ENCODE measurements at regions not wholly inside any gene's neighbourhood (a gene's known extent, or its start where the extent isn't known, plus 50 kb on each side); places are given as distances from the start of the nearest gene placed in this dataset.
"Not testable (repeated sequence)": the region's sequence is repeated elsewhere in the genome, so short reads cannot be mapped to it uniquely, and the experiment has no call there.

- no peak overlapping the region for H3K4me2 ChIP-seq
- no peaks in the 10 kb centered on the region for H3K4me1 ChIP-seq (ENCODE audit: insufficient read depth)
- H3K27me3 ChIP-seq = no peaks in the 10 kb centered on the region
- H3K9me3 ChIP-seq (ENCODE audit: low read depth) = no peaks in the 10 kb centered on the region
- no peak for DNase-seq (ENCODE audit: low spot score)
- 54% methylated on average over 3 of the region's 3 CpGs for WGBS (ENCODE audit: low lambda C conversion rate, missing lambda C conversion rate)
- no peak overlapping the region for H3K27ac ChIP-seq
- H4K20me1 ChIP-seq (ENCODE audit: insufficient read depth, poor library complexity, severe bottlenecking) = no peaks in the 10 kb centered on the region
- TF ChIP-seq CTCF (IDR thresholded peaks at IDR 0.05; ENCODE audit: poor library complexity) (no peak), EZH2phosphoT487 (IDR thresholded peaks at IDR 0.05; ENCODE audit: low read depth, severe bottlenecking, unreplicated experiment) (no peak), EZH2 (IDR thresholded peaks at IDR 0.05; ENCODE audit: borderline replicate concordance) (no peak)
- no peak overlapping the region for H2AFZ ChIP-seq
- H3K79me2 ChIP-seq = no peaks in the 10 kb centered on the region
- no peaks in the 10 kb centered on the region for H3K36me3 ChIP-seq (replicated peaks; ENCODE audit: insufficient read depth, low read depth)
- no peaks in the 10 kb centered on the region for H3K9me2 ChIP-seq (replicated peaks; ENCODE audit: insufficient read depth)
- no peak overlapping the region for H3K4me3 ChIP-seq
These were observed 548.7 kb downstream of the FAM181B start for GRCh38 chr11:82184966-82185365.

DNA sequence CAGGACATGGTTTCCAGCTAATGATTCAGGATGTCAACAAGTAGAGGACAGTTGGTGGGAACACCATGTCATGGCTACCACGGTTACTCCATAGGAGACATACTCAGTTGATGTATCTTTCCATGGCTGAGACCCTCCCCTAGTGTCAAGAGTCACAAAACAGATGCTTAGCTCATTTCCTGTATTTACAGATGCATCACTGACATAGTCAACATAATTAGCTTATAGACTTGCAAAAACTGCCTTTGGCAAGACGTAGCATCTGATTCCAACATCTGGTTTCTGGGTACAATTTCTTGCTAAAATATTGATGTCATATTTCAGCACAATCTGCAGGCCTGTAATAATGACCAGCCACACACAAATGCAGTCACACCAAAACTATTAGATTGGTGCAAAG, 550.3 kb downstream of the FAM181B start:
- no peaks in the 10 kb centered on the region for H3K9me3 ChIP-seq (ENCODE audit: low read depth)
- no peaks in the 10 kb centered on the region for H3K79me2 ChIP-seq
- H3K4me3 ChIP-seq = no peak overlapping the region
- no peak overlapping the region for H3K27ac ChIP-seq
- H3K4me2 ChIP-seq = no peak overlapping the region
- H3K27me3 ChIP-seq = no peaks in the 10 kb centered on the region
- TF ChIP-seq CTCF (IDR thresholded peaks at IDR 0.05; ENCODE audit: poor library complexity) = no peak
- TF ChIP-seq EZH2phosphoT487 (IDR thresholded peaks at IDR 0.05; ENCODE audit: low read depth, severe bottlenecking, unreplicated experiment) = no peak
- no peaks in the 10 kb centered on the region for H3K36me3 ChIP-seq (replicated peaks; ENCODE audit: insufficient read depth, low read depth)
- no peak for DNase-seq (ENCODE audit: low spot score)
- no peak overlapping the region for H2AFZ ChIP-seq
- no peaks in the 10 kb centered on the region for H4K20me1 ChIP-seq (ENCODE audit: insufficient read depth, poor library complexity, severe bottlenecking)
- WGBS (ENCODE audit: low lambda C conversion rate, missing lambda C conversion rate) = 72% methylated on average over 2 of the region's 2 CpGs
- H3K4me1 ChIP-seq (ENCODE audit: insufficient read depth) = no peaks in the 10 kb centered on the region
- no peaks in the 10 kb centered on the region for H3K9me2 ChIP-seq (replicated peaks; ENCODE audit: insufficient read depth)

DNA sequence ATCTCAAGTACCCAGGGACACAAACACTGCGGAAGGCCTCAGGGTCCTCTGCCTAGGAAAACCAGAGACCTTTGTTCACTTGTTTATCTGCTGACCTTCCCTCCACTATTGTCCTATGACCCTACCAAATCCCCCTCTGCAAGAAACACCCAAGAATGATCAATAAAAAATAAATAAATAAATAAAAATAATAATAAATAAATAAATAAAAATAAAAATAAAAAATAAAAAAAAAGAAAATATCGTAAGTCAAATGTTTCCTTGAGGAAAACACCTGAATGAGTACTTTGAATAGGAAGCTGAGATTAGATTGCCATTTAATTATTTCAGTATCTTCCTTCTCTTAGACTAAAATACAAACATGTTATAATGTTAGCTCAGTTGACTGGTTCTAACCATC, 551.0 kb downstream of the FAM181B start:
- not testable (repeated sequence) for H3K4me2 ChIP-seq; DNase-seq (ENCODE audit: low spot score); H3K4me3 ChIP-seq; H3K9me3 ChIP-seq (ENCODE audit: low read depth); H2AFZ ChIP-seq; H3K79me2 ChIP-seq; H3K27ac ChIP-seq; H3K9me2 ChIP-seq (replicated peaks; ENCODE audit: insufficient read depth); H3K4me1 ChIP-seq (ENCODE audit: insufficient read depth); H4K20me1 ChIP-seq (ENCODE audit: insufficient read depth, poor library complexity, severe bottlenecking); H3K27me3 ChIP-seq; H3K36me3 ChIP-seq (replicated peaks; ENCODE audit: insufficient read depth, low read depth)
- WGBS (ENCODE audit: low lambda C conversion rate, missing lambda C conversion rate) = 93% methylated on average over 2 of the region's 2 CpGs

DNA sequence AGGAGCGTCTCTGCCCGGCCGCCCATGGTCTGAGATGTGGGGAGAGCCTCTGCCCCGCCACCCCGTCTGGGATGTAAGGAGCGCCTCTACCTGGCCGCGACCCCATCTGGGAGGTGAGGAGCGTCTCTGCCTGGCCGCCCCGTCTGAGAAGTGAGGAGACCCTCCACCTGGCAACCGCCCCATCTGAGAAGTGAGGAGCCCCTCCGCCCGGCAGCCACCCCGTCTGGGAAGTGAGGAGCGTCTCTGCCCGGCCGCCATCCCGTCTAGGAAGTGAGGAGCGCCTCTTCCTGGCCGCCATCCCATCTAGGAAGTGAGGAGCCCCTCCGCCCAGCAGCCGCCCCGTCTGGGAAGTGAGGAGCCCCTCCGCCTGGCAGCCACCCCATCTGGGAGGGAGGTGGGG, 551.9 kb downstream of the FAM181B start:
- not testable (repeated sequence) for H3K4me3 ChIP-seq; DNase-seq (ENCODE audit: low spot score); H3K36me3 ChIP-seq (replicated peaks; ENCODE audit: insufficient read depth, low read depth); H3K27ac ChIP-seq; H4K20me1 ChIP-seq (ENCODE audit: insufficient read depth, poor library complexity, severe bottlenecking); H3K79me2 ChIP-seq; H3K27me3 ChIP-seq; H2AFZ ChIP-seq; H3K9me3 ChIP-seq (ENCODE audit: low read depth); H3K9me2 ChIP-seq (replicated peaks; ENCODE audit: insufficient read depth); H3K4me2 ChIP-seq; H3K4me1 ChIP-seq (ENCODE audit: insufficient read depth)
- WGBS (ENCODE audit: low lambda C conversion rate, missing lambda C conversion rate) = 98% methylated on average over 7 of the region's 25 CpGs

- Histone ChIP-seq H3K27me3 (no peaks in the 10 kb centered on the region), H3K9me3 (ENCODE audit: low read depth) (no peaks in the 10 kb centered on the region), H3K27ac (no peak overlapping the region), H4K20me1 (ENCODE audit: insufficient read depth, poor library complexity, severe bottlenecking) (no peaks in the 10 kb centered on the region), H3K4me3 (no peak overlapping the region), H3K9me2 (replicated peaks; ENCODE audit: insufficient read depth) (no peaks in the 10 kb centered on the region), H3K4me2 (no peak overlapping the region), H3K36me3 (replicated peaks; ENCODE audit: insufficient read depth, low read depth) (no peaks in the 10 kb centered on the region), H2AFZ (no peak overlapping the region), H3K4me1 (ENCODE audit: insufficient read depth) (peaks cover 3% of the 10 kb centered on the region), H3K79me2 (no peaks in the 10 kb centered on the region)
- no peak for TF ChIP-seq EZH2 (IDR thresholded peaks at IDR 0.05; ENCODE audit: borderline replicate concordance)
- TF ChIP-seq CTCF (IDR thresholded peaks at IDR 0.05; ENCODE audit: poor library complexity) = no peak
- TF ChIP-seq EZH2phosphoT487 (IDR thresholded peaks at IDR 0.05; ENCODE audit: low read depth, severe bottlenecking, unreplicated experiment) = no peak
- no peak for DNase-seq (ENCODE audit: low spot score)
- WGBS (ENCODE audit: low lambda C conversion rate, missing lambda C conversion rate) = 74% methylated on average over 2 of the region's 2 CpGs
These were observed 556.7 kb downstream of the FAM181B start for GRCh38 chr11:82176945-82177344.
